Stomach (tissue), 8 donors: ENCODE measurements at regions not wholly inside any gene's neighbourhood (a gene's known extent, or its start where the extent isn't known, plus 50 kb on each side); places are given as distances from the start of the nearest gene placed in this dataset.

ENCODE experiments used
- DNase-seq, 2 donors: peaks; one replicate each; pipeline versions ENCODE4 v3.0.0 to v3.0.0-alpha.2; 2013 to 2019
- H3K27ac ChIP-seq, 5 donors: fragments of 200-600 bp in 4 of 5; sonication (generic) in 4 of 5; one replicate each; pipeline ENCODE4 v1.5.1; 2013 to 2019; ENCODE audit warnings: mild to moderate bottlenecking in 1 of 5, moderate library complexity in 1 of 5
- H3K27me3 ChIP-seq, 3 donors: fragments of 200-600 bp; sonication (generic); one replicate each; pipeline ENCODE4 v1.5.1; 2017 to 2019; ENCODE audit warnings: mixed run types in 1 of 3
- H3K36me3 ChIP-seq, 4 donors: fragments of 200-600 bp; sonication (generic); 1 replicate in 3 of 4; 2 replicates in 1 of 4; pipeline ENCODE4 v1.5.1; 2016 to 2019
- H3K4me1 ChIP-seq, 4 donors: fragments of 200-600 bp; sonication (generic); one replicate each; pipeline ENCODE4 v1.5.1; 2016 to 2019
- H3K4me3 ChIP-seq, 4 donors: fragments of 200-600 bp; sonication (generic) in 3 of 4; one replicate each; pipeline ENCODE4 v1.5.1; 2016 to 2019; ENCODE audit warnings: mild to moderate bottlenecking in 1 of 4
- H3K9me3 ChIP-seq, 4 donors: fragments of 200-600 bp; sonication (generic); one replicate each; pipeline ENCODE4 v1.5.1; 2016 to 2019
- CTCF ChIP-seq, 7 experiments: fragments of 450-650 bp in 4 of 7; fragments of 200-600 bp in 3 of 7; sonication (generic) in 3 of 7; IDR thresholded peaks; one replicate each; pipeline ENCODE4 v1.5.1; 2016 to 2019; ENCODE audit warnings: antibody characterized with exemption in 7 of 7, control low read depth in 2 of 7, mild to moderate bottlenecking in 1 of 7
- EP300 ChIP-seq: sonication (generic); formaldehyde crosslinking; IDR thresholded peaks from one replicate; pipeline ENCODE4 v1.6.1; 2017; ENCODE audit warnings: antibody characterized with exemption
- POLR2A ChIP-seq, 4 donors: fragments of 450-650 bp; IDR thresholded peaks; one replicate each; pipeline ENCODE4 v1.6.1; 2016; ENCODE audit warnings: antibody characterized with exemption in 4 of 4, control low read depth in 2 of 4, mild to moderate bottlenecking in 1 of 4, moderate library complexity in 1 of 4
- POLR2AphosphoS5 ChIP-seq, 3 donors: sonication (generic); formaldehyde crosslinking; IDR thresholded peaks; one replicate each; pipeline ENCODE4 v1.6.1; 2016; ENCODE audit warnings: antibody characterized with exemption in 3 of 3
- WGBS, 5 donors: extraction: QIAGEN DNeasy Blood & Tissue Kit in 3 of 5; methylation state at CpG; one replicate each; pipeline versions ENCODE4 v1.1.5 to v1.1.7; 2013 to 2018; 5-methylcytosine and 5-hydroxymethylcytosine counted together
- intact Hi-C: fragments of 100-400 bp; cut with DNase I; formaldehyde crosslinking; loops from one replicate; pipeline ENCODE4 v1.15.1; 2023; ENCODE audit warnings: low total_unique reads
- donor health status: healthy with polysubstance abuse.
- donor health status: Bipolar disorder and iron deficiency.
- donor health status: healthy.

- Histone ChIP-seq H3K4me1 (peaks cover 0 to 8% (median 3%) of the 10 kb centered on the region in 4 donors), H3K36me3 (no peaks in the 10 kb centered on the region), H3K4me3 (no peak overlapping the region), H3K9me3 (no peaks in the 10 kb centered on the region), H3K27me3 (no peaks in the 10 kb centered on the region), H3K27ac (no peak overlapping the region)
- no peak for TF ChIP-seq EP300
- TF ChIP-seq POLR2A (IDR thresholded peaks at IDR 0.05), result no peak
- no peak for TF ChIP-seq POLR2AphosphoS5 (IDR thresholded peaks at IDR 0.05)
- peak in 3 of 7 experiments; percentile 37 to 77 (median 43) for TF ChIP-seq CTCF (IDR thresholded peaks at IDR 0.05)
- 57 to 73% (median 69%) methylated on average over 9 of the region's 9 CpGs for WGBS, 5 donors
- DNase-seq, result peak in 1 of 2 donors; percentile 69
- intact Hi-C loops, result loop anchor here (10.0 kb wide), 2 partner anchors 175 to 365 kb away; no protein-coding TSS in a partner anchor
Observed at GRCh38 chr9:90099262-90099963, 494.6 kb downstream of the GADD45G start.

GRCh38 chr9:90100014-90100413 lies 495.2 kb downstream of the GADD45G start:
- Histone ChIP-seq H3K9me3 (no peaks in the 10 kb centered on the region), H3K36me3 (no peaks in the 10 kb centered on the region), H3K27me3 (no peaks in the 10 kb centered on the region), H3K4me1 (peaks cover 0 to 8% (median 3%) of the 10 kb centered on the region in 4 donors), H3K4me3 (no peak overlapping the region), H3K27ac (no peak overlapping the region)
- DNase-seq, result no peak
- intact Hi-C loops, result no loop called here
- TF ChIP-seq POLR2A (IDR thresholded peaks at IDR 0.05) (no peak), POLR2AphosphoS5 (IDR thresholded peaks at IDR 0.05) (no peak), CTCF (IDR thresholded peaks at IDR 0.05) (no peak), EP300 (no peak)
- 60 to 74% (median 69%) methylated on average over 3 of the region's 3 CpGs for WGBS, 5 donors

- Histone ChIP-seq H3K4me1 (peaks cover 0 to 18% (median 9%) of the 10 kb centered on the region in 4 donors), H3K27me3 (no peaks in the 10 kb centered on the region), H3K4me3 (no peak overlapping the region), H3K9me3 (no peaks in the 10 kb centered on the region), H3K36me3 (no peaks in the 10 kb centered on the region), H3K27ac (no peak overlapping the region)
- intact Hi-C loops, result loop anchor here (2.0 kb wide), 1 partner anchor 506 kb away; no protein-coding TSS in a partner anchor
- WGBS, 5 donors, result 10 to 16% (median 14%) methylated on average over 6 of the region's 6 CpGs
- TF ChIP-seq POLR2A (IDR thresholded peaks at IDR 0.05) (no peak), EP300 (no peak), POLR2AphosphoS5 (IDR thresholded peaks at IDR 0.05) (peak in 2 of 3 donors; percentile 66 to 83), CTCF (IDR thresholded peaks at IDR 0.05) (peak in 5 of 7 experiments; percentile 62 to 94 (median 82))
- peak; percentile 89 to 96 for DNase-seq
Observed at GRCh38 chr9:90102292-90102901, 497.6 kb downstream of the GADD45G start.

- H3K4me1 ChIP-seq, result peaks cover 0 to 30% (median 15%) of the 10 kb centered on the region in 4 donors
- no peaks in the 10 kb centered on the region for H3K27me3 ChIP-seq
- H3K9me3 ChIP-seq, result peaks cover 0 to under 1% (median 0%) of the 10 kb centered on the region in 4 donors
- H3K4me3 ChIP-seq, result no peak overlapping the region
- TF ChIP-seq POLR2AphosphoS5 (IDR thresholded peaks at IDR 0.05) (no peak), POLR2A (IDR thresholded peaks at IDR 0.05) (no peak), CTCF (IDR thresholded peaks at IDR 0.05) (no peak), EP300 (no peak)
- intact Hi-C loops, result loop anchor here (2.0 kb wide), 1 partner anchor 507 kb away; no protein-coding TSS in a partner anchor
- no peak for DNase-seq
- no peaks in the 10 kb centered on the region for H3K36me3 ChIP-seq
- H3K27ac ChIP-seq, result no peak overlapping the region
Observed at GRCh38 chr9:90103771-90104170, 499.0 kb downstream of the GADD45G start.
